ENCODE measurements at regions not wholly inside any gene's neighbourhood (a gene's known extent, or its start where the extent isn't known, plus 50 kb on each side); places are given as distances from the start of the nearest gene placed in this dataset.
A peak's percentile ranks its signal among the peaks of the same experiment; 100 is the strongest.
"Not testable (repeated sequence)": the region's sequence is repeated elsewhere in the genome, so short reads cannot be mapped to it uniquely, and the experiment has no call there.

GRCh38 chr15:99493461-99493860, 72.3 kb upstream of the MEF2A start:
- Histone ChIP-seq H3K9me3 (no peaks in the 10 kb centered on the region), H3K27ac (no peak overlapping the region), H3K4me1 (peaks cover 0 to 14% of the 10 kb centered on the region in 2 donors), H3K4me3 (no peak overlapping the region), H3K27me3 (no peaks in the 10 kb centered on the region), H3K36me3 (no peaks in the 10 kb centered on the region)
- TF ChIP-seq CTCF (IDR thresholded peaks at IDR 0.05), result no peak
- no peak for DNase-seq (ENCODE audit: low spot score)

DNA sequence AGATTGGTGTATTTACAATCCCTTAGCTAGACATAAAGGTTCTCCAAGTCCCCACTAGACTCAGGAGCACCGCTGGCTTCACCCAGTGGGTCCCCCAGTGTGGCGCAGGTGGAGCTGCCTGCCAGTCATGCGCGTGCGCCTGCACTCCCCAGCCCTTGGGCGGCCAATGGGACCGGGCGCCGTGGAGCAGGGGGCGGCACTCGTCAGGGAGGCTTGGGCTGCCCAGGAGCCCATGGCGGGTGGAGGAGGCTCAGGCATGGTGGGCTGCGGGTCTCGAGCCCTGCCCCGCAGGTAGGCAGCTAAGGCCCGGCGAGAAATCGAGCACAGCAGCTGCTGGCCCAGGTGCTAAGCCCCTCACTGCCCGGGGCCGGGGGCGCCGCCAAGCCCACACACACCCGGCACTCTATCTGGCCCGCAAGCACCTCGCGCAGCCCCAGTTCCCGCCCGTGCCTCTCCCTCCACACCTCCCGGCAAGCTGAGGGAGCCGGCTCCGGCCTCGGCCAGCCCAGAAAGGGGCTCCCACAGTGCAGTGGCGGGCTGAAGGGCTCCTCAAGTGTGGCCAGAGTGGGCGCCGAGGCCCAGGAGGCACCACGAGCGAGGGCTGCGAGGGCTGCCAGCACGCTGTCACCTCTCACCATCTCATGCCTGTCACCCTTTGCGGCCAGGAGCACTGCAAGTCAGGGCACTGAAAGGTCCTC, 71.1 kb upstream of the MEF2A start:
- not testable (repeated sequence) for DNase-seq (ENCODE audit: low spot score); H3K4me3 ChIP-seq; H3K27ac ChIP-seq; H3K9me3 ChIP-seq; H3K27me3 ChIP-seq; H3K36me3 ChIP-seq
- H3K4me1 ChIP-seq, result peaks cover 0 to 14% of the 10 kb centered on the region in 2 donors

- Histone ChIP-seq H3K27me3 (no peaks in the 10 kb centered on the region), H3K27ac (no peak overlapping the region), H3K4me1 (peaks cover 0 to 14% of the 10 kb centered on the region in 2 donors), H3K4me3 (no peak overlapping the region), H3K9me3 (no peaks in the 10 kb centered on the region), H3K36me3 (no peaks in the 10 kb centered on the region)
- DNase-seq (ENCODE audit: low spot score), result no peak
- no peak for TF ChIP-seq CTCF (IDR thresholded peaks at IDR 0.05)
Observed at GRCh38 chr15:99495430-99496301, 70.1 kb upstream of the MEF2A start.

- no peak for DNase-seq (ENCODE audit: low spot score)
- H3K4me3 ChIP-seq, result no peak overlapping the region
- H3K36me3 ChIP-seq, result no peaks in the 10 kb centered on the region
- no peaks in the 10 kb centered on the region for H3K9me3 ChIP-seq
- H3K4me1 ChIP-seq, result peaks cover 0 to 14% of the 10 kb centered on the region in 2 donors
- H3K27ac ChIP-seq, result no peak overlapping the region
- no peaks in the 10 kb centered on the region for H3K27me3 ChIP-seq
- no peak for TF ChIP-seq CTCF (IDR thresholded peaks at IDR 0.05)
Observed at GRCh38 chr15:99496302-99496629, 69.5 kb upstream of the MEF2A start.

GRCh38 chr15:99502182-99502581, 63.6 kb upstream of the MEF2A start:
- H3K27ac ChIP-seq, result no peak overlapping the region
- peak; percentile 23 for DNase-seq (ENCODE audit: low spot score)
- no peak for TF ChIP-seq CTCF (IDR thresholded peaks at IDR 0.05)

DNA sequence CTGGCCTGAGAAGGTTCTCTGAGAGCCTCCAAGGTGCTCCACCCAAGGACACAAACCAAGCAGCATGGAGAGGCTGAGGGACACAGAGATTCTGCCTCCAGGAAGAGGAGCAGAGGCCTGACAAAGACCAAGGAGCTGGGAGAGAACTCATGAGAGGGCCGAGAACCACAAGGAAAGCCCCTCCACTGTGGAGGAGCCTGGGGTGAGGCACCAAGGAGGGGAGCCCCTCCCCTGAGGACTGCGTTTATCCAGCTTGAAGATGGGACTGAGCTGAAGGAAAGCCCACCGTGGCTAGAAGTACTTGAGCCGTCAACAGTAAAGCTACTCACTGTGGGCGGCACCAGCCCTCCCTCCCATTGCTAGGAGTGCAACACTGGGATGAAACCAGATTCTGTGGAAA, 63.1 kb upstream of the MEF2A start:
- no peak for TF ChIP-seq CTCF (IDR thresholded peaks at IDR 0.05)
- Histone ChIP-seq H3K27ac (no peak overlapping the region), H3K27me3 (no peaks in the 10 kb centered on the region), H3K36me3 (no peaks in the 10 kb centered on the region), H3K4me1 (peaks cover 0 to 34% of the 10 kb centered on the region in 2 donors), H3K4me3 (no peak overlapping the region), H3K9me3 (no peaks in the 10 kb centered on the region)
- DNase-seq (ENCODE audit: low spot score), result peak; percentile 47

More at GRCh38 chr15:99502182-99502581, 63.6 kb upstream of the MEF2A start:
- no peaks in the 10 kb centered on the region for H3K9me3 ChIP-seq
- no peaks in the 10 kb centered on the region for H3K36me3 ChIP-seq
- no peaks in the 10 kb centered on the region for H3K27me3 ChIP-seq
- peaks cover 0 to 29% of the 10 kb centered on the region in 2 donors for H3K4me1 ChIP-seq
- H3K4me3 ChIP-seq, result no peak overlapping the region
